Adipocyte (in vitro differentiated cells): ENCODE measurements at regions not wholly inside any gene's neighbourhood (a gene's known extent, or its start where the extent isn't known, plus 50 kb on each side); places are given as distances from the start of the nearest gene placed in this dataset.

Experiments used
- DNase-seq: peaks from one replicate; pipeline ENCODE4 v3.0.0-alpha.2; 2015; ENCODE audit warnings: low read depth
- H3K27me3 ChIP-seq: replicated peaks from 2 replicates; pipeline ENCODE4 v1.7.0; 2013; ENCODE audit warnings: mild to moderate bottlenecking, low read length, moderate library complexity; ENCODE audit not compliant: control insufficient read depth, insufficient read depth
- H3K36me3 ChIP-seq: 2 replicates; pipeline ENCODE4 v1.7.0; 2013; ENCODE audit warnings: low read length, mild to moderate bottlenecking, moderate library complexity; ENCODE audit not compliant: control insufficient read depth, insufficient read depth, severe bottlenecking
- H3K4me1 ChIP-seq: 2 replicates; pipeline ENCODE4 v1.7.0; 2013; ENCODE audit warnings: mild to moderate bottlenecking, low read length, moderate library complexity; ENCODE audit not compliant: control insufficient read depth, insufficient read depth
- H3K4me3 ChIP-seq: 2 replicates; pipeline ENCODE4 v1.7.0; 2013; ENCODE audit warnings: mild to moderate bottlenecking, low read length, moderate library complexity
- H3K9ac ChIP-seq: 2 replicates; pipeline ENCODE4 v1.7.0; 2013; ENCODE audit warnings: mild to moderate bottlenecking, low read length, moderate library complexity
- H3K9me3 ChIP-seq: 2 replicates; pipeline ENCODE4 v1.7.0; 2013; ENCODE audit warnings: mild to moderate bottlenecking, low read length, moderate library complexity; ENCODE audit not compliant: control insufficient read depth

DNA sequence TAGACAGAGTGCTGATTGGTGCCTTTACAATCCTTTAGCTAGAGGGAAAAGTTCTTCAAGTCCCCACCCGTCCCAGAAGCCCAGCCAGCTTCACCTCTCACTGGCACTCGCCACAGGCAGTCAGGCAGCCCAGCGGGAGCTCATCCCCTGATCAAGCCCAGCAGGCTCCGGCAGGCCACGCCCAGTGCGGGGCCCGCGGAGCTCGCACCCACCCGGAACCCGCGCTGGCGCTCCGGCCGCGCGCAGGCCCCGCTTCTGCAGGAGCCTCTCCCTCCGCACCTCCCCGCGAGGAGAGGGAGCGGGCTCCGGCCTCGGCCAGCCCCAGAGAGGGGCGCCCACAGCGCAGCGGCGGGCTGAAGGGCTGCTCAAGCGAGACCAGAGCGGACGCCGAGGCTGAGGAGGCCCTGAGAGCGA is 202.4 kb upstream of the PDGFD start:
- no peak overlapping the region for H3K9ac ChIP-seq
- peaks cover 4% of the 10 kb centered on the region for H3K4me1 ChIP-seq
- DNase-seq = no peak
- no peak overlapping the region for H3K4me3 ChIP-seq
- no peaks in the 10 kb centered on the region for H3K9me3 ChIP-seq
- H3K36me3 ChIP-seq = no peaks in the 10 kb centered on the region
- no peaks in the 10 kb centered on the region for H3K27me3 ChIP-seq

DNA sequence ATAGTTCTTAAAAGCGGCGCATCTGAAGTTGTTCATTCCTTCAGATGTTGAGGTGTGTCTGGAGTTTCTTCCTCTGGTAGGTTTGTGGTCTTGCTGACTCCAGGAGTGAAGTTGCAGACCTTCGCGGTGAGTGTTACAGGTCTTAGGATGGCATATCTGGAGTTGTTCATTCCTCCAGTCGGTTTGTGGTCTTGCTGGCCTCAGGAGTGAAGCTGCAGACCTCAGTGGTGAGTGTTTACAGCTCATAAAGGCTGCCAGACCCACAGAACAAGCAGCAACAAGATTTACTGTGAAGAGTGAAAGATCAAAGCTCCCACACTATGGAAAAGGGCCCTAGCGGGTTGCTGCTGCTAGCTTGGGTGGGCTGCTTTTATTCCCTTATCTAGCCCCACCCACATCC is 201.7 kb upstream of the PDGFD start:
- peaks cover 4% of the 10 kb centered on the region for H3K4me1 ChIP-seq
- no peak overlapping the region for H3K9ac ChIP-seq
- no peaks in the 10 kb centered on the region for H3K9me3 ChIP-seq
- H3K27me3 ChIP-seq = no peaks in the 10 kb centered on the region
- H3K4me3 ChIP-seq = no peak overlapping the region
- H3K36me3 ChIP-seq = no peaks in the 10 kb centered on the region
- DNase-seq = no peak

DNA sequence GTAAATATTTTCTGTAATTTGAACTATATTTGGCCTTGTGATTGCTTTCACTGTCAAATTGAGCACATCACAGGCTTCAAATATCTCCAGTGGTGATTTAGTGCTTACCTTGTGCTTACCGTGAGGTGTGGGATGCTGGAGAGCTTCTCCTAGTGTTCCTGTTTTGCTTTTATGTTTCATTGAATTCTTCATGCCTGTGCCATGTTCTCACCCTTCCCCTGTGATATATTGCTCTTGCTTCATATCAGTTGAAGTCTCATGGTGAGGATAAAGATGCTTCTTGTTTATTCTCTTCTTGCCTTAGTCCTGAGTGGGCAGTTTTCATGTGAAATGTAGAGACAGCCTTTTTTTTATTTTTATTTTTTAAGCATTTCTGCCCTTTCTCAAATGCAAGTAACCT is 198.0 kb upstream of the PDGFD start:
- no peaks in the 10 kb centered on the region for H3K27me3 ChIP-seq
- H3K9me3 ChIP-seq = no peaks in the 10 kb centered on the region
- DNase-seq = no peak
- peaks cover 4% of the 10 kb centered on the region for H3K4me1 ChIP-seq
- H3K4me3 ChIP-seq = no peak overlapping the region
- H3K36me3 ChIP-seq = no peaks in the 10 kb centered on the region
- no peak overlapping the region for H3K9ac ChIP-seq

DNA sequence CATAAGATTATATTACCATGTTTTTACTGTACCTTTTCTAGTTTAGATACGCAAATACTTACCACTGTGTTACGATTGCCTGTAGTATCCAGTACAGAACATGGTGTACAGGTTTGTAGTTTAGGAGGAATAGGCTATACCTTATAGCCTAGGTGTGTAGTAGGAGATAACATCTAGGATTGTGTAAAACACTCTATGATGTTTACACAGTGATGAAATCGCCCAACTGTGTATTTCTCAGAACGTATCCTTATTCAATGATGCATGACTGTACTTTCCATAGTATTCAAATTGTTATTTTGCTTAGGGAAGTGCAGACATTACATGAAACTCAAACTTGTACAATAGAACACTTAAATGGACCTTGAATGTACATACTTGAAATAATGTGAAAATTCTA is 188.1 kb upstream of the PDGFD start:
- Histone ChIP-seq H3K27me3 (no peaks in the 10 kb centered on the region), H3K4me1 (no peaks in the 10 kb centered on the region), H3K9me3 (peaks cover 11% of the 10 kb centered on the region), H3K36me3 (no peaks in the 10 kb centered on the region), H3K9ac (no peak overlapping the region), H3K4me3 (no peak overlapping the region)
- DNase-seq = no peak

DNA sequence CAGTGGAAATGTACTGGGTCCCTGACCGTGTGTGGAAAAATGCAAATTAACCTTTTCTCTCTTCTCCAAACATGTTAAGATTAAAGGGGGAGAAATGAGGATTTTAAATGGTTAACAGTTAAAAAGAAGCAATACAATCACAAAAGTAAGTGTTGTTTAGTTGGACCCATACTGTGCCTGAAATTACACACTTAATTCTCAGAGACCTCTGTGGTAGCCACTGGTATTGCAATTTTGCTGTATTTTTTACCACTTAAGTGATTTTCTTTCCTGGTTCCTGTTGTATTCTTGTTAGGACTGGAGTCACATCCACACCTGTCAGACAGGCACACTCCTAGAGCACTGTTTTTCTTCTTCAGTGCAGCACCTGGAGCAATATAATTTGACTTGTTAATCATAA is 179.6 kb upstream of the PDGFD start:
- H3K9me3 ChIP-seq = no peaks in the 10 kb centered on the region
- H3K4me3 ChIP-seq = no peak overlapping the region
- H3K27me3 ChIP-seq = no peaks in the 10 kb centered on the region
- H3K4me1 ChIP-seq = no peaks in the 10 kb centered on the region
- H3K9ac ChIP-seq = no peak overlapping the region
- no peaks in the 10 kb centered on the region for H3K36me3 ChIP-seq
- DNase-seq = peak; percentile 24

DNA sequence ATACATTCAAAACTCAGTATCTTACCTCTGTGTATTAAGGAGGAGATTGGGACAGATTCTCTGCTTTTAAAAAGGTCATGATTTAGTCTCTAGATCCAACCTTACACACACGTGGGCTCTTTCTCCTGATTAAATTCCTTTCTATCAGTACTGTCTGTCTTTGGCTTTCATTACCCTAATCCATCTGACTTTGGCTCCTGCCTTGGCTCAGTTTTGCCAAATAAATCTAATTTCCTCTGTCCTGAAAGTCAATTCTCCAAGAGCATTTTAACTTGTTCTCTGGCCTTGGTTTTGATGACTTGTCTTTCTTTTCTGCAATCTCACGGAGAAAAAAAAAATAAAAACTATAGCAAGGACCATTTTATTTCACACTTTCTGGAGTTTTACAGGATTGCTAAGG is 176.6 kb upstream of the PDGFD start:
- Histone ChIP-seq H3K4me1 (peaks cover 8% of the 10 kb centered on the region), H3K9ac (no peak overlapping the region), H3K4me3 (no peak overlapping the region), H3K9me3 (no peaks in the 10 kb centered on the region), H3K27me3 (no peaks in the 10 kb centered on the region), H3K36me3 (no peaks in the 10 kb centered on the region)
- no peak for DNase-seq

DNA sequence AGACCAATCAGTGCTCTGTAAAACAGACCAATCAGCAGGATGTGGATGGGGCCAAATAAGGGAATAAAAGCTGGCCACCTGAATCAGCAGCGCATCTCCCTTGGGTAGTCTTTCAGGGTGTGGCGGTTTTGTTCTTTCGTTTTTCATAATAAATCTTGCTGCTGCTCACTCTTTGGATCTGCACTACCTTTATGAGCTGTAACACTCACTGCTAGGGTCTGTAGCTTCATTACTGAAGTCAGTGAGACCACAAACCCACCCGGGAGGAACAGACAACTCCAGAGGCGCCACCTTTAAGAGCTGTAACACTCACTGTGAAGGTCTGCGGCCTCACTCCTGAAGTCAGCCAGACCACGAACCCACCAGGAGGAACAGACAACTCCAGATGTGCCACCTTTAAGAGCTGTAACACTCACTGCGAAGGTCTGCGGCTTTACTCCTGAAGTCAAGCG is 175.5 kb upstream of the PDGFD start:
- Histone ChIP-seq H3K9ac (no peak overlapping the region), H3K4me3 (no peak overlapping the region), H3K36me3 (no peaks in the 10 kb centered on the region), H3K27me3 (no peaks in the 10 kb centered on the region), H3K9me3 (no peaks in the 10 kb centered on the region), H3K4me1 (peaks cover 8% of the 10 kb centered on the region)
- no peak for DNase-seq

DNA sequence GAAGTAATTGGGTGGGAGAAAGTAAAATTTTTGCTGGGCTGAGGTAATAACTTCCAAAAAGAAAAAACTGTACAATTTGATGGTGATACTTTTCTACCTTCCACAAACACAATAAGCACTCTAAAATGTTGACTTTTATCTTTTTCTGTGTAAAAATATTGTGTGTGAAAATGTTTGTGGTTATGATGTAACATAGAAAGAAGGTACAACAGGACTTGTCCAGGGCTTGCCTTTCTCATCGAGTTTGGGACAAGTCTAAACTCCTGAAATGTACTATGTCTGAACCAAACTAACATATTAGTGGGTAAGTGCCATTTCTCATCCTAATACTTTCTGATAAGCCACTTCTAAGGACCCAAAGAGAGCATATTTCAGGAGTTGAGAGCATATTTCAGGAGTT is 174.2 kb upstream of the PDGFD start:
- Histone ChIP-seq H3K4me1 (peaks cover 8% of the 10 kb centered on the region), H3K36me3 (no peaks in the 10 kb centered on the region), H3K9me3 (no peaks in the 10 kb centered on the region), H3K4me3 (no peak overlapping the region), H3K27me3 (no peaks in the 10 kb centered on the region), H3K9ac (no peak overlapping the region)
- DNase-seq = peak; percentile 6

DNA sequence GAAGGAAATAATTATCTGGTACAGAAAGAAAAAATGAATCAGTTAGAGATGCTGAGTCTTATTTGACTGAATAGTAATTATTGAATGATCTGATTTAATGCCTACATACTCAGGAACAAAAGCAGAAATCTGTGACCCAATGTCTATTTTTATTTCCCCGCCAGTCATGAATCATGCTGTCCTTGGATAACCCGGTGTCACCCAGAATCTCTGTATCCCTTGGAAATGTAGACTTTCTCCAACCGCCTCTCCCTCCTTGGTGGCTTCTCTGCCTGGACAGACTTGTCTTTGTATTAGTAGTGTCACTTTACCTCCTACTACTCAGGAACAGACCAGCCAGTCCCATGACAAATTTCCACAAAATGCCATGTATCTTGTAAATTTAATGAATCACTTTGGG is 173.3 kb upstream of the PDGFD start:
- H3K9ac ChIP-seq = no peak overlapping the region
- H3K36me3 ChIP-seq = no peaks in the 10 kb centered on the region
- H3K27me3 ChIP-seq = no peaks in the 10 kb centered on the region
- no peak overlapping the region for H3K4me3 ChIP-seq
- DNase-seq = no peak
- peaks cover 8% of the 10 kb centered on the region for H3K4me1 ChIP-seq
- H3K9me3 ChIP-seq = no peaks in the 10 kb centered on the region

DNA sequence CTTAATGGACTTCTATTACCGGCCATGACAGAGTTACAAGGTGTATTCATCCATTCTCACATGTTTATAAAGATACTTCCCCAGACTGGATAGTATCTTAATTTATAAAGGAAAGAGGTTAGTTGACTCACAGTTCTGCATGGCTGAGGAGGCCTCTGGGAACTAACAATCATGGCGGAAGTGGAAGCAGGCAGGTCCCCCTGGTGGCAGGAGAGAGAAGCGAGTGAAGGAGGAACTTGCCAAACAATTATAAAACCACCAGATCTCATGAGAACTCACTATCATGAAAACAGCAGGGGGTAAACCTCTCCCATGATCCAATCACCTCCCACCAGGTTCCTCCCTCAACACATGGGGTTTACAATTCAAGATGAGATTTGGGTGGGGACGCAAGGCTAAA is 170.0 kb upstream of the PDGFD start:
- Histone ChIP-seq H3K4me1 (peaks cover 8% of the 10 kb centered on the region), H3K9me3 (no peaks in the 10 kb centered on the region), H3K9ac (no peak overlapping the region), H3K4me3 (no peak overlapping the region), H3K27me3 (no peaks in the 10 kb centered on the region), H3K36me3 (no peaks in the 10 kb centered on the region)
- no peak for DNase-seq

DNA sequence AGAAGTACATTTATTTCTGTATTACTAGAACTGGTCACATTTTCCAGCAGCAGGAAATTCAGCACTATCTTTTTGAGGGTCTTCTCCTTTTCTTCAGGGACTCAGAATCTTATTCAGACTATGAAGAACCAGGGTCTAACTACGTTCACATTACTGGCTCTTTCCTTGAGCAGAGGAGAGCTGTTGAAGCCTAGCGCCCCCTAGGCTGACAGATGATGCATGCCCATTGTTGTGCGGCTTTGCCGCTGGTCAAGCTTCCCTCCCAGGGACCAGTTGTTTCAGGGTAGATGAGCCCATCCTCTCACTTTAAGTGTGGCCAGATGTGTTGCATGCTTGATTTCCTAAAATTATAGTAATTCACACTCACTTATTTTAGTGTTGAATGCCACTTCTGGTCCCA is 168.2 kb upstream of the PDGFD start:
- H3K27me3 ChIP-seq = no peaks in the 10 kb centered on the region
- DNase-seq = no peak

DNA sequence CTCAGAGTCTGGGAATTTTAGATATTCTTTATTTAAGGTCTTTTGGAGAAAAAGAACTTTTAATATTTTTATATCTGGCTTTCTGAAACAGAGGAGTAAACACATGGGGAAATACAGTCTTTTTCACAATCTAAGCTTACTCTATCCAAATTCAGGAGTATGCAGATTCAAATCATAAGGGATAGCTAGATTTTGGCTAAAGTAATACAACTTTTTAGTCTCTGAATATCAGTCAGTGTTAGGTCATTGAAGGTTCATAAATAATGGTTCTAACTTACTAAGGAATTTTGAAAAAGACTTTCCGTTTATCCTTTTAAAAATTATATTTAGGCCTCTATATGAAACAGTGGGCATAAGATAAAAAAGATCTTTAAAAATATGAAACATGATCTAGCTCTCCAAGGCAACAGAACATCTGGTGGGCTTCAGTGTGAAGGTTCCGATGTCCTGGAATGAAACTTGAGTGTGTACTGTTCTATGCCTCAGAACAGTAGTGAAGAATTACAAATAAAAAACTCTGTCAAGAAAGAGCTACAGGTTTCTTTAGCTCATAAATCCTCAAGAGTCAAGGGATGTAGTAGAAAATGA is 165.2 kb upstream of the PDGFD start:
- Histone ChIP-seq H3K4me1 (no peaks in the 10 kb centered on the region), H3K9me3 (no peaks in the 10 kb centered on the region), H3K36me3 (no peaks in the 10 kb centered on the region), H3K9ac (no peak overlapping the region), H3K4me3 (no peak overlapping the region), H3K27me3 (no peaks in the 10 kb centered on the region)
- no peak for DNase-seq

More for the DNA sequence above, 168.2 kb upstream of the PDGFD start:
- no peak overlapping the region for H3K4me3 ChIP-seq
- H3K9ac ChIP-seq = no peak overlapping the region
- peaks cover 3% of the 10 kb centered on the region for H3K4me1 ChIP-seq
- H3K9me3 ChIP-seq = no peaks in the 10 kb centered on the region
- no peaks in the 10 kb centered on the region for H3K36me3 ChIP-seq
